ENCODE measurements at regions not wholly inside any gene's neighbourhood (a gene's known extent, or its start where the extent isn't known, plus 50 kb on each side); places are given as distances from the start of the nearest gene placed in this dataset.

- no peak for DNase-seq
These were observed 1090.5 kb downstream of the TRHDE start for GRCh38 chr12:73362666-73363065.

GRCh38 chr12:73372856-73373255 is 1100.7 kb downstream of the TRHDE start:
- no peak for DNase-seq

GRCh38 chr12:73374360-73374759 is 1102.2 kb downstream of the TRHDE start:
- no peak for DNase-seq

- no peak for DNase-seq
These were observed 1111.5 kb downstream of the TRHDE start for GRCh38 chr12:73383584-73384222.

GRCh38 chr12:73384592-73384991 is 1112.4 kb downstream of the TRHDE start:
- DNase-seq, result no peak

GRCh38 chr12:73390261-73390660 is 1118.1 kb downstream of the TRHDE start:
- no peak for DNase-seq

GRCh38 chr12:73413051-73413450 is 1124.6 kb upstream of the ATXN7L3B start:
- no peak for DNase-seq

- DNase-seq, result no peak
These were observed 1123.7 kb upstream of the ATXN7L3B start for GRCh38 chr12:73413974-73414373.

GRCh38 chr12:73414926-73415325 is 1122.7 kb upstream of the ATXN7L3B start:
- DNase-seq, result no peak

GRCh38 chr12:73418541-73418940 is 1119.1 kb upstream of the ATXN7L3B start:
- DNase-seq, result no peak

- DNase-seq, result no peak
These were observed 1115.8 kb upstream of the ATXN7L3B start for GRCh38 chr12:73421832-73422231.

GRCh38 chr12:73424484-73424883 is 1113.2 kb upstream of the ATXN7L3B start:
- no peak for DNase-seq

GRCh38 chr12:73445658-73446324 is 1091.8 kb upstream of the ATXN7L3B start:
- no peak for DNase-seq

- no peak for DNase-seq
These were observed 1084.8 kb upstream of the ATXN7L3B start for GRCh38 chr12:73452672-73453469.

- DNase-seq, result no peak
These were observed 1077.4 kb upstream of the ATXN7L3B start for GRCh38 chr12:73460212-73460611.

GRCh38 chr12:73465106-73465505 is 1072.5 kb upstream of the ATXN7L3B start:
- no peak for DNase-seq

- DNase-seq, result no peak
These were observed 1051.4 kb upstream of the ATXN7L3B start for GRCh38 chr12:73486256-73486655.

- DNase-seq, result no peak
These were observed 1031.0 kb upstream of the ATXN7L3B start for GRCh38 chr12:73506611-73507010.

GRCh38 chr12:73514672-73515071 is 1023.0 kb upstream of the ATXN7L3B start:
- no peak for DNase-seq

GRCh38 chr12:73517859-73518258 is 1019.8 kb upstream of the ATXN7L3B start:
- DNase-seq, result no peak

- no peak for DNase-seq
These were observed 1008.4 kb upstream of the ATXN7L3B start for GRCh38 chr12:73529231-73529630.

- no peak for DNase-seq
These were observed 1007.7 kb upstream of the ATXN7L3B start for GRCh38 chr12:73529954-73530353.

- DNase-seq, result no peak
These were observed 1005.9 kb upstream of the ATXN7L3B start for GRCh38 chr12:73531752-73532151.

GRCh38 chr12:73547421-73547820 is 990.2 kb upstream of the ATXN7L3B start:
- DNase-seq, result no peak

Measured in NCI-H1930 (cell line).